GM21447 (cell line): ENCODE measurements at regions not wholly inside any gene's neighbourhood (a gene's known extent, or its start where the extent isn't known, plus 50 kb on each side); places are given as distances from the start of the nearest gene placed in this dataset.

ENCODE experiments used
- ATAC-seq: cut with Tn5 transposase; IDR thresholded peaks from one replicate; pipeline ENCODE4 v1.9.1; 2021; ENCODE audit not compliant: unreplicated experiment

DNA sequence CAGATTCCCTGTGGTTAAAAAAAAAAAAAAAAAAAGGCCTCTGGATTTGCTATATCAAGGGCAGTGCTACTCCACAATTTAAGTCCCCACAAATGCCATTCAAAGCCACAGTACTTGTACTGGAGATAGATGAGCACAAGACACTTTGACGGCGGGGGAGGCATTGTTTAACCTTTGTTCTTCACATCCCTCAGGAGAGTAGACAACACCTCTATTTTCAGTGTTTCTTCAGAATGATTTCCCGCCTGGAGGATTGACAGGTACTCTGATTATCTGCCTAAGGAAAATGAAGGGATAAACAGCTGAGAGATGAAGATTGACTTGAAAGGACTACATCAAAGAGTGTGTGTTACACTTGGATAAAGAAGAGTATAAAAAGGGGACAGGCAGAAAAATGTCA, 58.7 kb downstream of the OTOL1 start:
- no peak for ATAC-seq

DNA sequence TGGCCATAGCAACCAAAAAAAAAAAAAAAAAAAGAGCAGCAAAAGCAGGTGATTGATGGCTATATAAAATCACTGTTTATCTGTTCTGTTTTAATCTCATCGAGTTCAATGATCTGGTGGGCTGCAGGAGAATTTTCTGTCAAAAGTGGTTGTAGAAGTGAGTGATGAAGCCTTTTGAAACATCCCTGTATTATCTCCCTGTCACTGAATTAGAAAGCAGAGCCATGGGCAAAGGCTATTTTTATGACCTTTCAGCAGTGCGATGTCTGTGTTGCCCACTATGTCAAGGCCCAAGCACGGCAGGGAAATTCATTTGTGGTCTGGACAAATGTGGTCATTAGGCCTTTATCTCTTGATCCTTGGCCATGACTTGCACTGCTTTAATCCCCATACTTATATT, 59.9 kb downstream of the OTOL1 start:
- ATAC-seq: no peak

DNA sequence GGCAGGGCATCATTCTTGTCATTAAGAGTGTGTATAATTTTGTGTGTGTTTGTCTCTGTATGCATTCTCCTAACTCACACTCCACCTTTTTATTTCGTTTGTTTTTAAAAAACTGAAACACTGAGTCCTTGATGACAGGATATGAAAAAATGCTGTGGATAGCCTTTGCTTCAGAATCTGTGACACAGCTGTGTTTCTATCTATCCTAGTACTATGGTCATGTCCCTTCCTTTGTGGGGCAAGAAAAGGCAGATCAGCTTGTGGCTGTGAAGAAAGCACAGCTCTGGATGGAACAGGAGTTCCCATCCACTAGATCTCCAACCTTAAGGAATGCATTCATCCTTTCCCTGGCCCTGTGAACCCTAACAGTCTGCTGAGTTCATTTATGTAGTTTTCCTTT, 60.3 kb downstream of the OTOL1 start:
- no peak for ATAC-seq

DNA sequence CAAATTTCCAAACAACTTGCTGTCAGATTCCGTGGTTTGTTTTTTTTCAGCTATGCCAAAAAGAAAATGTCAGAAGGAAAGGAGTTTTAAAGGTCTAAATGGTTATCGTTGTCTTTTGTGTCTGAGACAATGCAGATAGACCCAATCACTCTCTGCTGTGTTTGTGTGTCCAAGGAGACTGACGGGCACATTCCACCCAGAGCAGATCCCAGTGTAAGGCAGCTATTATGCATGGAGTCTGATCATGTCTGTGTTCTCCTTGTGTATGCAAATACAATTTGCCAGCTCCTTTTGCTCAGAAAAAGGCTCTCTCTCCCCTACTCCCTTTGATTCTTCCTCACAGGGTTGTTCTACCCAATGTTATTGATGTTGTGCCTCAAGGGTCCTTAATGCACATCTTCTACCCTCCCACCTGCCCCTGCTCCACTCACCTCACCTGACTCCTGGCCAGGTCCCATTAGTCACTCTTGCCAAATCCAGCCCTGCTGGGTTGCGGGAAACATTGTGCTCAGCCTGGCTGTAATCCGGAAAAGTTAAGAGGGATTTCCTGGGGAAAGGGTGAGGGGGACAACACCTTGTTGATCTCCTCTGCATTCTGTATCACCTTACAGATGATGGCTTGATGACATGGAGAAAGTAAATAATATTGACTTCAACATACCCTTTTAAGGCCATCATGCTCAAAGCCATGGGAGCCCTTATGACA, 61.0 kb downstream of the OTOL1 start:
- no peak for ATAC-seq

DNA sequence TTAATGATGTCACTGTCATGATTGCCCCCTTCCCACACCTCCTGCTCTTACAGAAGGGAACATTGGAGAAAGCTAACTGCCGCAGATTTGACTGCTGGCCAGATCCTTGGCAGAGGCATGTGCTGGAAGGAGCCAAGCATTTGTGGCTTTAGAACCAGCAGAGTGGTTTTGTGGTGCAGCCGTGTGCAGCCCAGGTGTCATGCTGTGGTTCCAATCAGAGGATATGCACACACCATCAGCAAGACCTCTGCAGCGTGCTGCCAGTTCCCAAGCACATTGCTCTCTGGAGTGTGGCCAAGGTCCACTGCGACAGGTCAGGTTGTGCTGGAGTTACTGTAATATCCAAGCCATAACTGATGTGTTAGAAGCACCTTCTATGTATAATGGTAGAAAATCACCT, 61.6 kb downstream of the OTOL1 start:
- no peak for ATAC-seq

DNA sequence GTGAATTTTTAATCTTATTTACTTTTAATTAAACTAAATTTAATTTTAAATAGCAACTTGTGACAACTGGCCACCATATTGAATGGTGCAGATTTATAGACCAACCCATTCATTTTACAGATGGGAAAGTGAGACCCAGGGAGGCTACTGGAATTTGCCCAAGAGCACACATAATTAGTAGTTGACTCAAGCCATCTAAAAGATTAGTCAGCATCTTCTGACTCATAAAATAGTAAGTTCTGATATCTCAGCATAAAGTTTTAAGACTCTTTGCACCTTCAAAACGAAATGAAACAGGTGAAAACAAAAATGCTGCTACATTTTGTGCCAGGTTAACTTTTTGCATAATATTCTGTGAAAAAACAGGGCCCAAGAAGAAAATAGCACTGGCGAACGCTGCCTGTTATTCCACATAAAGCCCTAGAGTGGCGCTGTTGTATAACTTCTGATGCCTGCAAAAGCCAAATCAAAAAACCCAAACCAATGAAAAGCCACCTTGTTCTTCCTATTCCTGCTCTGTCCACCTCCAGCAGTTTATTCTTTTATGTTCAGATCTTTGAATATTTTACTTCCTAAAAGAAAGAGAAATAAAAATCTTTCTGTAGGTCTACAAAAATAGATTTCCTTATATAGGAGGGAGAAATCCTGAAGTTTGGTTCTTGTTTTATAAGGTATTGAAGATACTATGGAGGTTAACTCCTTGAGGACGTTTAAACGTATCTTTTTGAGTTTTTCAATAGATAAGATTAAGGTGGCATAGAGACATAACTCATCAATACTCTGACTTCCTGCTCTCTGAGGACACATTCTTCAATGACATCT, 62.8 kb downstream of the OTOL1 start:
- ATAC-seq: peak; percentile 57

DNA sequence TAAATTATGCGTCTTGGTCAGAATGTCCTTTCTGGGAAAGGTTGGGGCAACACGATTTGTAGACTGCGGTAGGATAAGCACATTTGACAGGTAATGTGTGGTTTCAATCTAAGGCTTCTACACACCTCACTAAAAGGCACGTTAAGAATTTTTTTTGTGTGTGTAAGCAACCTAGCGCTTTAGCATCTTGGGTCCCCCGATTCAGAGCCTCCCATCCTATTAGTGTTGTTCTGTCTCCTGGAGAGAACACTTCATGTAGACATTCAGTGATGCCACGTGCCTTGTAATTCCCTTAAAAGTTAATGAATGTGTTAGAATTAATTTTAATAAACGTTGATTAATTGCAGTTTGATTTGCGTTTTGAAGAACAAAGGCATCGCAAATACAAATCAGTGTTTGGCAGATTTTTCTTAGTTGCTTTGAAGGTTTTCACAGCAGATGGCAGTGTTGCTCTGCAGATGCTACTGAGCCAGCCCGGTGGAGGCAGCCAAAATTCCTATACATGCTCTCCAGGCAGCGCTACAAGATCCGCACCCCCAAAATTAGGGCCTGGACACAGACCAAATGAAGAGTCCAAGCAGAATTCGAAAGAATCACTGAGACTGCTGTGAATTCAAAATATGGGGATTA, 63.5 kb downstream of the OTOL1 start:
- ATAC-seq: no peak

DNA sequence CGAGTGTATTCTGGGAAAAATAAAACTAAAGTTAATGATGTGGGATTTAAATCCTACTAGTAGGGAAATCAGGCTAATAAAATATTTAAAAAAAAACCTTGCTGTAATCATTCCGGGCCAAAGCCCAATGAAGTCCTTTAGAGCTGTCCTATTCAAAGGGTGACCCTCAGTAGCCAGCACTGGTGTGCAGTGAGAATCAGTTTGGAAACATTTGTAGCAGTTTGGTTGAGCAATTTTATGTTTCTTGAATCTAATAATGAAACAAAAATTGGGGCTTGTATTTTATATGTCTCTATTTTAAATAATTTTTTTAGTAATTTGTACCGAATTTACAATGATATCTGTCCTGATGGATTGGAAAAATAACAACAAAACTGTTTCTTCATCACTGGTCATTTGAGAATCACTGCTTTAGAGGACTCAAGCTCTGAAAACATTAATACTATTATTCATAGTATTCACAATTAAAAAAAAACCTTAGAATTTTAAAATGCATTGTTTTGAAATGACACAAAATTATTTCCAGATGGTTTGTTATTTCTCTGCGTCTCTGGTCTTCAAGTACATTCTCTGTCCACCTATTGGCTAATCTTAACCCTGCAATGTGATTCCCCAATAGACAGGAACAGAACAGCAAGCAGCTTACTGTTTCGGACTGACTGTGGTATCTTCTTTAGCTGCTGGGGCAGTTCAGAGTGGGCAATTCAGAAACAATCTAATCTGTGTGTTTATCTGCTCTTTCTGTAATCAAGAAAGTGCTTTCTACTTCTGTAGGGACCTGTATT, 71.2 kb downstream of the OTOL1 start:
- ATAC-seq: no peak

DNA sequence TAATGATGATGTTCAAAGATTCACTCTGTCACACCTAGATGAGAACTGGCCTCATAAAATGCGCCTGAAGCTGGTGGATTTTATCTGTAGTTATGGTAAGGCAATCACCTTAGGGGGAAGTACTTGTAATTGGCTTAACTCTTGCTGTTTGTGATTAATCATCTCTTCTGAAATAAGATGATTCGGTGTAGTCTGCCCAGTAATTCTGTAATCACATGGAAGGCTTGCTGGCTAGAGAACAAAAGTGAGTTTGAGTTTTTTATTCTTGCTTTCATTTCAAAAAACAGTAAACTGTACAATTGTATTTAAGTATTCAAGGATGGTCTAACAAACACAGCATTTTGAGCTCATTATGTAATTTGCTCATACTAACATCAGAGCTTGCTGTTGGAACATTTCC, 72.1 kb downstream of the OTOL1 start:
- ATAC-seq: no peak

DNA sequence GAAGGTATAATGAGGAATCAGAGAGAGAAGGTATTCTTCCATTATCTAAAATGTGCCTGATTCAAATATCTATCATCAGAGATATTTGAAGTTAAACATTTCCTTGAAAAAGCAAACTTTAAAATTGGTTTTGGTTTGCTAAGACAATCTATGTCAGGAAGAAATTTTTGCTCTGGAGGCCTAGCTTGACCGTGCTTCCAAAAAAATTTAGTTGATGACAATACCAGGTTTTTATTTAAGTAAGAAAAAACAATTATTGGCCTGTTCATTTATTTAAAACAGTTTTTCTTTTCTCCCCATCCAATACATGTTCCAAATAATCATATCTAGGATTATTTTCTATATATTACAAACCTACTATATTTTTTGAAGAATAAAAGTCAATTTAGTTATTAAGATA, 75.3 kb downstream of the OTOL1 start:
- ATAC-seq: no peak

DNA sequence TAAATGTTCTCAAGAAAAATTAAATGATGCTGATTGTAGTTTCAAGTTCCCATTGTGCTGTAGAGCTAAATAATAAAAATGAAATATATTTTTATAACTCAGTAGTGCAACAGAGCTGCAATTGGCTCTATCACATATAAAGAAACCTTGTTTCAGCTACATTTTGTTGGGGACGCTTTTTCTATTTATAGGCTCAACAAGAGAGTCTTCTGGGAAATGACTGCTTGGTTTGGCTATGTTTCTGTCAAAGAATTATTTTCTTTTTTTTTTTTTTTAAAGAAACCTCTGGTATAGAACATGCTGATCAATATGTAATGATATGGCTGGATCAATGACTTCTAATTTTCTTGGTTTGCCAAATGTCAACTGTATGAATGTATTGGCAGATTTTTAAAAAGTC, 76.5 kb downstream of the OTOL1 start:
- no peak for ATAC-seq

DNA sequence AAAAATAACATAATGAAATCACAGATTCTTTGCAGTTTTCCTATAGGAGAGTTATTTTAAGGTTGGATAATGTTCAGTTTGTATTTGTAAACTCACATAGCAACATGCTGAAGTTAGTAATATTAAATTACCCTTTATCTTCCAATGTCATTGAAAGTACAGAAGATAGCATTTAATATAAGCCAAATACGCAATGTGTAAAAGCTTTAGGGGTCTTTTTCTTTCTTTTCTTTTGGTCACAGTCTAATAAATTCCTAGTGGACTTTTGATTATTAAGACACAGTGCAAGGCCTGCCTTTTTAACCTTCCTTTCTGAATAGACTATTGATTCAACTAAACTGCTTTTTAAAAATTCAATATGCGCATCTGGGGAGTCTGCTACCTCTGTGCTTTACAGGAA, 79.3 kb downstream of the OTOL1 start:
- ATAC-seq: no peak

DNA sequence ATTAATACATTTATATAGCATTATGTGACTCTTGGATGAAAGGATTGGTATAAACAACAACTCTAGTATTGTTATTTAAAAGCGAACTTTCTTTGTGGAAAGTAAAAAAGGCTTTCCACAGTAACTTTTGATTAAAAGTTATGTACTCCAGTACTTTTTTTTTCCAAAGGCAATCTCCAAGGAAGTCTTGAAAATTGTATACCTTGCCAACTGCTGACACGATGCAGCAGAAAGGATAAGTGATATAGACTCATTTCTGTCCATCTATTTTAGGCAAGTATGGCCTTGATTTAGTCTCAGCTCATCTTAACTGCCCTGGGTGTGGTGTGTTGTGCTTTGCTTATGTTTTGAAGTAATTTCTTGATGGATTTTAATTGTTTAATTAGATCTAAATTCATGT, 79.7 kb downstream of the OTOL1 start:
- no peak for ATAC-seq

DNA sequence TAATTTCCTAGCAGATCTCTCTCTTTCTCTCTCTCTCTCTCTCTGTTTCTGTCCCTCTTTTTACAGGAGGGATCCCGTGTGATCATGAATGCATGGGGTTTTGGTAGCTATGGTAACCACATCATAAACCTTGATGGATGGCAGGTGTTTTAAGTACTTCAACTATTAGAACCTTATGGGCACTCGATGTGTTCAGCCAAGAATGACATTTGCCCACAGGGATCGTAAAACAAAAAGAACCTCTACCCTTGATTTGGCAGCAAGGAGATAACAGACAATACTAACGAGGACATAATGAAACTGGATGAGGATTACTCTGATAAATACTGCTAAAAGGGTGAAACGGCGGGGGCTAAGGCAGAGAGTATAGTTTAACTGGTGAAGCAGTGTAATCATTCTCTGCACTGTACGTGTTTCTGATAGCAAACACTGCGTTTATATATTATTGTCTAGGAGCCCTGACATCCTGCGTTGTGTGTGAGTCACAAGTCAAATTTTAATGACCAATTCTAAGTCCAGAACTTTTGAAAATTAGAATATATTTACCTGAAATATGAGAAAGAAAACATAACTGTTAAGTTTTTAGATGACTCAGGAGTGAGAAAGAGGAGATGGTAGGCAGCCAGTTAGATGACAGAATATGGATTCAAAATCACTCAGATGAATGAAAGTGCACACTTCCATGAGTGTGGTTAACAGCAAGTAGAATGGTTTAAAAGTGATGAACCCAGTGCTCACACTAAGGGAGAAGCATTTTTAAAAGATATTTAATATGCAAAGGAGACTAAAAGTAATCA, 80.3 kb downstream of the OTOL1 start:
- ATAC-seq: no peak

DNA sequence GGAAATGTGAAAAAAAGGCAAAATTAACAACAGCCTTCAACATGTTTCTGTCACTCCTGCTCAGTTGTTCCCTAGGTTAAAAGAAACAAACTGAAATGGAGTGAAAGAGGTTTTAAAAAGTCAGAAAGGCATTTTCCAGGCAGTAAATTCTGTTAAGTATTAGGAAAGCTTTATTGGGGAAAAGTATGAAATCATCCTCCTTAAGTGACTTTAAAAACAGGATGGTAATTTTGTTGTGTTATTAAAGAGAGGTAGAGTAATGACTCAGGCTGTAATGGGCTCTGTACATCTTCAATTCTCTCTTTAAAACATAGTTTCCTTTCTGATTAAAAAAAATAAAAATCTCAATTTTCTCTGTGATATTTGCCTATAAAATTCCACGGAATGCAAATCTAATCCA, 81.1 kb downstream of the OTOL1 start:
- ATAC-seq: no peak

DNA sequence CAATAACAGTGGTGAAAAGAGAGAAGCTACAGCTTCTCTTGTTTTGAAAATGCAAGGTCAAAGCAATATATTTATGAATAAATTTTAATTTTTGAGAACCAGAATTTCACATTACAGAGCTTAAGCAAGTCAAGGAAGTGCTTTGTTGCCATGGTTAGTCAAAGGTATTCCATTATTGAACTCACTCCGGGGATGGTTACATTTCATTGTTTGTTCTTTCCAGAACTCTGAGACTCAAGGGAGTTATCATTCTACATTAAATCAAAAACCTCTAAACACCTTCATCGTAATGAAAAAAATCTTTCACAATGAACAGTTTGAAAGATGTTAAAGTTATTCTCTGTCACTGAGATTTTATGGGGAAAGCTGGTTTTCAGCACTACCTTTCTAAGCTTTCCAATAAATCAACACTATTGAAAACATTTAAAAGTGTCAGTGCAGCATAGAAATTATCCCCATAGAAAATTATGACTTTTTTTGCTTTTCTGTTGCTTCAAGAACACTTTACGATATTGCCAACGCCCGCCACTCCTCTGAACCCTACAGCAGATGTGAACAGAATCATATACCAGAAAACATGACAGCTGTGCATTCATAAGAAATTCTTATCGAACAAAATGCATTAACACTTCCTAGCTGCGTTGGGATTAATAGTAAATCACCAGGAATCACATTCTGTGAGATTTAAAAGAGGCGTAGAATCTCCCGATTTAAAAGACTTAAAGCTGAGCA, 83.0 kb downstream of the OTOL1 start:
- no peak for ATAC-seq

DNA sequence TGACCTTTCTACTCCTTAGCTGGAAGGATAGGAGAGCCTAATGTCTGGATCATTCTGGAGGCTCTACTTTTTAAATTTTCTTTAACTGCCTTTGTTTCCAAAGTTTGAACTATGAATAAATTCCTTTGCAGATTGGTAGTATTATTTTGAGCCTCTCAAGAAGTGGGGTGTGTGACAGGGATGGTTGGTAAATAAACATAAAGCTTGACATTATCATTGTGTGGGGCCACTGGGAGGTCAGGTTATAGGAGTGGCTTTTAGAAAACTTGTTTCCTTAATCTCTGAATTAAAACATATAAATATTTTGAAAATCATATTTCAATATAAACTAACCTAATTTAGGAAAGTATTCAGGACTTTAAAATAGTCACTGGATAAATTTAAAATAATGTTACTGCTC, 89.3 kb downstream of the OTOL1 start:
- ATAC-seq: no peak

DNA sequence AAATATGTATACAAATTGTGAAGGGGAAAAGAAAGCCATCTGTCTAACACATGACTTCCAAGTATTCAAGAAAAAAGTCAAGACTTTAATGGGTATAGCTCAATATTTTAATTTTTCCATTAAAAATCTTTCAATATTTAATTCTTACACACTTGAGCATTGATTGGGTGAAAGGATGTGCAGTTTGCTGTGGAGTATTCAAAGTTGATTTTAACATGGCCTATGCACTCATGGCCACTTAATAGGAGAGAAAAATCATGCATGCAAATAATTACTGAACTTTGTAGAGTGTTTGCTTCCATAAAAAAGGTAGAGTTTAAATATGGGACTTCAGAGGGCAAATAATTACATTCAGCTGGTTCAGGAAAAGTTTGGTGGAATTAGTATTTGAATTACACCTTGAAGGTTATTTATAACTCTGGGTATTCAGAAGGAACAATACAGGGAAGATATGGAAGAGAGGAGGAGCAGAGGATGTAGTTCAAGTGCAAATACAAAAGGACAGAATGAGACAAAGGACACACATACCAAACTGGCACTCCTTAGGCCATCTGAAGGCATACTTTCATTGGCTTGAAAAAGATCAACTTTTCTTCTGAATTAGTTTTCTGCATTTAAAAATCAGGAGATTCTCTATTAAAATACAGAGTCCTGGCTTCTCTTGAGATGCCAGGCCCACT, 90.1 kb downstream of the OTOL1 start:
- ATAC-seq: no peak

DNA sequence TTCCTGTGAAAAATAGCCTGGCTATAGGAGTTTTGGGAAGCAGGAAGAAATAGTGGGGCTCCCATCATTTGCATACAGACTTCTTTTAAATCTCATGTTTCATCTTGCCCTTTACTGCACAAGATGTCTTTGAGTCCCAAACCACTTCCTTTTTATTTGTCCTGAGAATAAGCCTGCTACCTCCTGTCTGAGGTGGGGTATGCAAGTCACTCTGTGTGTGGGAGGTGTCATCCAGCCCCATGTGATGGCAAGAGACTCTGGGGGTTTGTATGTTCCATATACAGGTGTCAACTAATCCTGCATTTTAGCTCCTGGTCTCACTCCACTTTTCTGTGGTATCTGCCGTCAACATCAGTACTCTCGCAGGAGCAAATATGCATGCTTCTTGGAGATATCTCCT, 102.0 kb downstream of the OTOL1 start:
- no peak for ATAC-seq
